Endodermal cell (in vitro differentiated cells): ENCODE measurements at regions not wholly inside any gene's neighbourhood (a gene's known extent, or its start where the extent isn't known, plus 50 kb on each side); places are given as distances from the start of the nearest gene placed in this dataset.

Experiments
- DNase-seq: peaks from one replicate; pipeline ENCODE4 v3.0.0-alpha.2; 2017
- H3K27ac ChIP-seq: 2 replicates; pipeline ENCODE4 v1.5.1; 2013; ENCODE audit warnings: mild to moderate bottlenecking, low read depth, low read length, moderate library complexity
- H3K27me3 ChIP-seq: 2 replicates; pipeline ENCODE4 v1.6.1; 2013; ENCODE audit warnings: mild to moderate bottlenecking, low read length, moderate library complexity; ENCODE audit not compliant: insufficient read depth, control insufficient read depth, poor library complexity, severe bottlenecking
- H3K36me3 ChIP-seq: 2 replicates; pipeline ENCODE4 v1.7.0; 2013; ENCODE audit warnings: mild to moderate bottlenecking, low read length, moderate library complexity; ENCODE audit not compliant: control insufficient read depth, insufficient read depth
- H3K4me1 ChIP-seq: one replicate; pipeline ENCODE4 v1.7.0; 2013; ENCODE audit warnings: low read length; ENCODE audit not compliant: control insufficient read depth, insufficient read depth
- H3K4me3 ChIP-seq: 2 replicates; pipeline ENCODE4 v1.5.1; 2013; ENCODE audit warnings: mild to moderate bottlenecking, low read length, moderate library complexity
- H3K9ac ChIP-seq: 2 replicates; pipeline ENCODE4 v1.6.1; 2013; ENCODE audit warnings: mild to moderate bottlenecking, low read length, moderate library complexity; ENCODE audit not compliant: poor library complexity, severe bottlenecking; ENCODE audit errors: extremely low read depth
- H3K9me3 ChIP-seq: 2 replicates; pipeline ENCODE4 v1.6.1; 2013; ENCODE audit warnings: mild to moderate bottlenecking, low read length, moderate library complexity; ENCODE audit not compliant: control insufficient read depth
- H3K27ac Mint-ChIP-seq: 2 replicates; pipeline ENCODE4 v1.8.0; 2020; ENCODE audit warnings: mixed read lengths
- H3K27me3 Mint-ChIP-seq: 2 replicates; pipeline ENCODE4 v1.8.0; 2021; ENCODE audit warnings: mild to moderate bottlenecking, mixed read lengths; ENCODE audit not compliant: insufficient read depth
- H3K36me3 Mint-ChIP-seq: 2 replicates; pipeline ENCODE4 v1.8.0; 2020; ENCODE audit warnings: low read depth, mixed read lengths
- H3K4me1 Mint-ChIP-seq: 2 replicates; pipeline ENCODE4 v1.8.0; 2020; ENCODE audit warnings: mixed read lengths
- H3K4me3 Mint-ChIP-seq: 2 replicates; pipeline ENCODE4 v1.8.0; 2020; ENCODE audit warnings: mild to moderate bottlenecking, moderate library complexity, mixed read lengths
- H3K9me3 Mint-ChIP-seq: 2 replicates; pipeline ENCODE4 v1.8.0; 2020; ENCODE audit warnings: mild to moderate bottlenecking, mixed read lengths
- CTCF ChIP-seq: fragments of 200-600 bp; sonication (generic); conservative IDR thresholded peaks from 2 replicates; pipeline ENCODE4 v1.5.0; 2021; ENCODE audit warnings: antibody characterized with exemption, mild to moderate bottlenecking
- WGBS, 2 experiments: methylation state at CpG; one replicate each; pipeline versions ENCODE4 v1.1.5 to v1.1.7; 2013; ENCODE audit warnings: missing lambda C conversion rate in 2 of 2, mixed read lengths in 1 of 2; ENCODE audit not compliant: insufficient coverage in 1 of 2, insufficient read length in 1 of 2; 5-methylcytosine and 5-hydroxymethylcytosine counted together

GRCh38 chr12:24256684-24257083 lies 307.2 kb upstream of the SOX5 start:
- Histone ChIP-seq H3K36me3 (no peaks in the 10 kb centered on the region), H3K27ac (peak overlapping the region; percentile 87), H3K27me3 (no peaks in the 10 kb centered on the region), H3K9ac (no peak overlapping the region), H3K4me3 (no peak overlapping the region), H3K4me1 (peaks cover 4% of the 10 kb centered on the region), H3K9me3 (no peaks in the 10 kb centered on the region)
- Mint-ChIP-seq H3K4me3 (no peak overlapping the region), H3K9me3 (peaks cover 5% of the 10 kb centered on the region), H3K36me3 (no peaks in the 10 kb centered on the region), H3K27ac (no peak overlapping the region), H3K27me3 (no peaks in the 10 kb centered on the region), H3K4me1 (peaks cover 34% of the 10 kb centered on the region)
- DNase-seq = peak; percentile 55
- TF ChIP-seq CTCF = no peak
- 29 to 51% methylated on average over 4 of the region's 4 CpGs for WGBS, 2 experiments

GRCh38 chr12:24255920-24256665 lies 306.6 kb upstream of the SOX5 start:
- TF ChIP-seq CTCF = no peak
- H3K4me1 Mint-ChIP-seq = peaks cover 34% of the 10 kb centered on the region
- H3K9me3 Mint-ChIP-seq = peaks cover 5% of the 10 kb centered on the region
- Histone ChIP-seq H3K4me1 (peaks cover 4% of the 10 kb centered on the region), H3K27ac (peak overlapping the region; percentile 87), H3K27me3 (no peaks in the 10 kb centered on the region), H3K9ac (no peak overlapping the region), H3K9me3 (no peaks in the 10 kb centered on the region), H3K36me3 (no peaks in the 10 kb centered on the region), H3K4me3 (no peak overlapping the region)
- H3K36me3 Mint-ChIP-seq = no peaks in the 10 kb centered on the region
- H3K4me3 Mint-ChIP-seq = no peak overlapping the region
- 30 to 48% methylated on average over 6 to 7 of the region's 7 CpGs for WGBS, 2 experiments
- H3K27me3 Mint-ChIP-seq = no peaks in the 10 kb centered on the region
- H3K27ac Mint-ChIP-seq = no peak overlapping the region
- DNase-seq = peak; percentile 50

DNA sequence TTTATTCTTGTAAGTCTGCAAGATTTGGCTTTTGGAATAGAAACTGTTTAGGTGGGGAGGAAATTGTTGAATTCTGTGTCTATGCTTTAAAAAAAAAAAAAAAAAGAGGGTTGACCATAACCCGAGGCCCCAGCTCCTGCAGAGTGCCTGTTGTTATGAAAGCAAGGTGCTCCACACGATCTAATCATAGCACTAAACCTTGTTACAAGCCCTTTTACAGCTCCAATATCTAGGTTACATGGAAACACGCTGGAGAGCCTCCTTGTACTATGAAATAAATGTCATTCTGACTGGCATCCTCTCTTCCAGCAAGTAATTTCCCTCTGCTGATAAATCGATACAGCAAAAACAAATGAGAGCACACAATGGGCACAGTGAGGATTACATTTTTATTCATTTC lies 303.1 kb upstream of the SOX5 start:
- H3K36me3 ChIP-seq = no peaks in the 10 kb centered on the region
- H3K27me3 ChIP-seq = no peaks in the 10 kb centered on the region
- Mint-ChIP-seq H3K4me1 (peaks cover 34% of the 10 kb centered on the region), H3K27me3 (no peaks in the 10 kb centered on the region), H3K27ac (peak overlapping the region; percentile 8), H3K4me3 (no peak overlapping the region), H3K9me3 (peaks cover 5% of the 10 kb centered on the region), H3K36me3 (no peaks in the 10 kb centered on the region)
- H3K27ac ChIP-seq = peak overlapping the region; percentile 41
- WGBS, 2 experiments = 23 to 27% methylated on average over 2 to 4 of the region's 4 CpGs
- no peaks in the 10 kb centered on the region for H3K9me3 ChIP-seq
- peaks cover 4% of the 10 kb centered on the region for H3K4me1 ChIP-seq
- no peak overlapping the region for H3K4me3 ChIP-seq
- DNase-seq = no peak
- no peak overlapping the region for H3K9ac ChIP-seq
- no peak for TF ChIP-seq CTCF
